ENCODE measurements at regions not wholly inside any gene's neighbourhood (a gene's known extent, or its start where the extent isn't known, plus 50 kb on each side); places are given as distances from the start of the nearest gene placed in this dataset.

DNA sequence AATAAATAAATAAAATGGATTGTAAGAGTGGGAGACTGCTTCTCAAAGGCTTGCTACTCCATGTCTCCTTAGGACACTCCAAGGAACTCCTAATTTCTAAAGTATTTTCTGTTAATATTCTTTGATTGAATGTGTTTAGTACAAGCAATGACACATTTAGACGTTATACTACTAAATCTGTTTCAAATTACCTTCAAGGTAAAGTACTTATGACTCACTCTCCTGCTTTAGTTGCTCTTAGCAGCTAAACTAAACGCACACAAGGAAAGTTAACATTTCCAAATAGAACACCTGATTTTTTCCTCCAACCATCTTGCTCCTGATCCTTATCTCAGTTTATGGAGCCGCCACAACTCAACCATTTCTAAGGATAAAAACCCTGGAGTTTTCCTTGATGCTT is 969.8 kb upstream of the ADGRL4 start:
- no peak for TF ChIP-seq EZH2 (optimal IDR thresholded peaks at IDR 0.05; ENCODE audit: low read depth, low read length)
- TF ChIP-seq, protein P1, sequence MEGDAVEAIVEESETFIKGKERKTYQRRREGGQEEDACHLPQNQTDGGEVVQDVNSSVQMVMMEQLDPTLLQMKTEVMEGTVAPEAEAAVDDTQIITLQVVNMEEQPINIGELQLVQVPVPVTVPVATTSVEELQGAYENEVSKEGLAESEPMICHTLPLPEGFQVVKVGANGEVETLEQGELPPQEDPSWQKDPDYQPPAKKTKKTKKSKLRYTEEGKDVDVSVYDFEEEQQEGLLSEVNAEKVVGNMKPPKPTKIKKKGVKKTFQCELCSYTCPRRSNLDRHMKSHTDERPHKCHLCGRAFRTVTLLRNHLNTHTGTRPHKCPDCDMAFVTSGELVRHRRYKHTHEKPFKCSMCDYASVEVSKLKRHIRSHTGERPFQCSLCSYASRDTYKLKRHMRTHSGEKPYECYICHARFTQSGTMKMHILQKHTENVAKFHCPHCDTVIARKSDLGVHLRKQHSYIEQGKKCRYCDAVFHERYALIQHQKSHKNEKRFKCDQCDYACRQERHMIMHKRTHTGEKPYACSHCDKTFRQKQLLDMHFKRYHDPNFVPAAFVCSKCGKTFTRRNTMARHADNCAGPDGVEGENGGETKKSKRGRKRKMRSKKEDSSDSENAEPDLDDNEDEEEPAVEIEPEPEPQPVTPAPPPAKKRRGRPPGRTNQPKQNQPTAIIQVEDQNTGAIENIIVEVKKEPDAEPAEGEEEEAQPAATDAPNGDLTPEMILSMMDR (IDR thresholded peaks at IDR 0.05; ENCODE audit: low read length): no peak

Measured in MM.1S (cell line).